ENCODE measurements at regions not wholly inside any gene's neighbourhood (a gene's known extent, or its start where the extent isn't known, plus 50 kb on each side); places are given as distances from the start of the nearest gene placed in this dataset.

GRCh38 chr1:82158981-82159380 lies 358.2 kb downstream of the ADGRL2 start:
- no TSS peak for BruUV-seq (replicated peaks)
- DNase-seq (ENCODE audit: low read depth, low spot score) (no peak), FAIRE-seq (no peak), ATAC-seq (no peak)
- Histone ChIP-seq H4K20me1 (ENCODE audit: control insufficient read depth, insufficient read depth) (no peaks in the 10 kb centered on the region), H3K27me3 (replicated peaks in 1 of 2; ENCODE audit: control insufficient read depth in 2 of 2, insufficient read depth in 2 of 2, low read length in 1 of 2) (no peaks in the 10 kb centered on the region), H3K36me3 (ENCODE audit: control insufficient read depth in 2 of 2, insufficient read depth in 2 of 2, low read length in 1 of 2) (no peaks in the 10 kb centered on the region), H3K27ac (ENCODE audit: control insufficient read depth, insufficient read depth) (no peak overlapping the region), H3K9me3 (replicated peaks; ENCODE audit: control insufficient read depth, insufficient read depth, low read length) (no peaks in the 10 kb centered on the region), H3K4me1 (ENCODE audit: control insufficient read depth, insufficient read depth, low read length) (no peaks in the 10 kb centered on the region), H3K9ac (ENCODE audit: control insufficient read depth, insufficient read depth, low read length) (no peak overlapping the region), H2AFZ (ENCODE audit: control insufficient read depth, low read depth, low read length) (no peak overlapping the region), H3K4me2 (ENCODE audit: control insufficient read depth, insufficient read depth) (no peak overlapping the region), H3K79me2 (ENCODE audit: control insufficient read depth, insufficient read depth, low read length) (no peaks in the 10 kb centered on the region), H3K4me3 (no peak overlapping the region)
- no peak for TF ChIP-seq PAX5 (IDR thresholded peaks at IDR 0.05; ENCODE audit: borderline replicate concordance, low read depth, low read length)
- TF ChIP-seq POLR2A (IDR thresholded peaks at IDR 0.05; ENCODE audit: low read depth, low read length) = no peak
- no peak for TF ChIP-seq CHD4 (IDR thresholded peaks at IDR 0.05)
- no peak for TF ChIP-seq MTA2 (IDR thresholded peaks at IDR 0.05; ENCODE audit: low read depth)
- TF ChIP-seq MAX (IDR thresholded peaks at IDR 0.05; ENCODE audit: low read depth, low read length) = no peak
- no peak for TF ChIP-seq ZNF24 (IDR thresholded peaks at IDR 0.05)
- no peak for TF ChIP-seq NBN (IDR thresholded peaks at IDR 0.05)
- no peak for TF ChIP-seq HDGF (IDR thresholded peaks at IDR 0.05)
- TF ChIP-seq POLR2AphosphoS5 (IDR thresholded peaks at IDR 0.05; ENCODE audit: low read length) = no peak
- no peak for TF ChIP-seq IKZF1 (conservative IDR thresholded peaks at IDR 0.05)
- TF ChIP-seq STAT1 (conservative IDR thresholded peaks at IDR 0.05) = no peak
- no peak for TF ChIP-seq RCOR1 (conservative IDR thresholded peaks at IDR 0.05; ENCODE audit: low read depth, low read length)
- in situ Hi-C loops (cut with MboI) = no loop called here
- CTCF ChIA-PET = interaction anchor here (0.8 to 1.1 kb wide), 2 partner anchors 117 to 121 kb away, joined by 3 read pairs; no protein-coding TSS in a partner anchor
- POLR2A ChIA-PET = interaction anchor here (0.9 kb wide), 1 partner anchor 41 kb away, joined by 3 read pairs; no protein-coding TSS in a partner anchor
- intact Hi-C loops (cut with micrococcal nuclease; ENCODE audit: unreplicated experiment) = no loop called here
- RAD21 ChIA-PET (ENCODE audit: unreplicated experiment) = interaction anchor here (1.3 kb wide), 1 partner anchor 49 kb away, joined by 3 read pairs; no protein-coding TSS in a partner anchor
- WGBS (ENCODE audit: insufficient coverage, insufficient replicate concordance, low lambda C conversion rate, missing lambda C conversion rate) = 30% methylated on average over 4 of the region's 4 CpGs
- SMC1A ChIA-PET (ENCODE audit: uncharacterized antibody, unreplicated experiment) = interaction anchor here (0.6 to 4.9 kb wide), 5 partner anchors 14 to 69 kb away, joined by 3 to 19 read pairs (median 3); no protein-coding TSS in a partner anchor
